OCI-LY7 (cell line): ENCODE measurements at regions not wholly inside any gene's neighbourhood (a gene's known extent, or its start where the extent isn't known, plus 50 kb on each side); places are given as distances from the start of the nearest gene placed in this dataset.

Experiments
- BruUV-seq: library from RNA; stranded (reverse); fragments of 400-500 nt; replicated peaks from 2 replicates; lab custom pipeline; 2021; lab: Mats Ljungman, UMichigan
- CTCF ChIA-PET: fragments of 300-600 bp; sonication (Branson Sonifier 250); formaldehyde crosslinking; loops from one replicate; lab custom pipeline; 2022; ENCODE audit warnings: antibody characterized with exemption; ENCODE audit not compliant: unreplicated experiment; lab: Charles Lee
- POLR2A ChIA-PET: fragments of 300-600 bp; sonication (Branson Sonifier 250); formaldehyde crosslinking; loops from one replicate; lab custom pipeline; 2022; ENCODE audit warnings: antibody characterized with exemption; lab: Charles Lee
- DNase-seq: peaks from one replicate; pipeline ENCODE4 v3.0.0-alpha.2; 2015; ENCODE audit warnings: low spot score
- H2AFZ ChIP-seq: fragments of 200-600 bp; sonication (generic), shearing (Covaris generic); 2 replicates; pipeline ENCODE4 v1.6.1; 2014; ENCODE audit warnings: mild to moderate bottlenecking, antibody characterized with exemption, low read length, moderate library complexity
- H3K27ac ChIP-seq: fragments of 200-600 bp; sonication (generic); 2 replicates; pipeline ENCODE4 v1.5.1; 2014; ENCODE audit warnings: mixed run types, low read depth, mild to moderate bottlenecking, moderate library complexity, low read length, inconsistent platforms; ENCODE audit not compliant: poor library complexity, severe bottlenecking
- H3K36me3 ChIP-seq: fragments of 200-600 bp; sonication (generic); 2 replicates; pipeline ENCODE4 v1.6.1; 2014; ENCODE audit warnings: mild to moderate bottlenecking, antibody characterized with exemption, low read length, moderate library complexity, mixed read lengths; ENCODE audit not compliant: insufficient read depth
- H3K4me1 ChIP-seq: fragments of 200-600 bp; sonication (generic); 2 replicates; pipeline ENCODE4 v1.5.1; 2014; ENCODE audit warnings: mild to moderate bottlenecking, low read length; ENCODE audit not compliant: insufficient read depth, poor library complexity, severe bottlenecking
- H3K4me2 ChIP-seq: fragments of 200-600 bp; sonication (generic); 2 replicates; pipeline ENCODE4 v1.6.1; 2014; ENCODE audit warnings: mild to moderate bottlenecking, low read length
- H3K4me3 ChIP-seq: fragments of 200-600 bp; sonication (generic); 2 replicates; pipeline ENCODE4 v1.5.1; 2014; ENCODE audit warnings: mild to moderate bottlenecking, low read depth, low read length; ENCODE audit not compliant: poor library complexity, severe bottlenecking
- H3K79me2 ChIP-seq: fragments of 200-600 bp; sonication (generic); 2 replicates; pipeline ENCODE4 v1.6.1; 2016; ENCODE audit warnings: low read depth, mild to moderate bottlenecking, low read length, moderate library complexity, mixed read lengths; ENCODE audit not compliant: insufficient read depth
- H3K9me2 ChIP-seq: fragments of 200-600 bp; sonication (generic); 2 replicates; pipeline ENCODE4 v1.6.1; 2016; ENCODE audit warnings: mild to moderate bottlenecking, low read length, mixed read lengths; ENCODE audit not compliant: insufficient read depth
- H3K9me3 ChIP-seq: fragments of 200-600 bp; sonication (generic); 2 replicates; pipeline ENCODE4 v1.6.1; 2014; ENCODE audit warnings: mild to moderate bottlenecking, mixed run types, low read length, mixed read lengths
- H4K20me1 ChIP-seq: fragments of 200-600 bp; sonication (generic); 2 replicates; pipeline ENCODE4 v1.6.1; 2014; ENCODE audit warnings: mild to moderate bottlenecking, antibody characterized with exemption, low read length, moderate library complexity, mixed read lengths; ENCODE audit not compliant: insufficient read depth
- EZH2phosphoT487 ChIP-seq: fragments of 200-600 bp; sonication (generic); IDR thresholded peaks from 2 replicates; pipeline ENCODE4 v1.6.1; 2018; ENCODE audit warnings: low read depth, borderline replicate concordance, mild to moderate bottlenecking, mixed run types, antibody characterized with exemption, low read length, moderate library complexity, mixed read lengths
- intact Hi-C: fragments of 100-400 bp; cut with micrococcal nuclease; formaldehyde crosslinking; loops from one replicate; pipeline ENCODE4 v1.10.0; 2022; ENCODE audit not compliant: unreplicated experiment
- TF ChIP-seq, protein P1 (sequence below): fragments of 200-600 bp; sonication (generic); conservative IDR thresholded peaks from 2 replicates; pipeline ENCODE4 v1.5.1; 2014; ENCODE audit warnings: mild to moderate bottlenecking, antibody characterized with exemption, low read length, moderate library complexity, mixed read lengths

- no peak overlapping the region for H3K27ac ChIP-seq
- H3K9me2 ChIP-seq: no peaks in the 10 kb centered on the region
- H3K4me2 ChIP-seq: no peak overlapping the region
- CTCF ChIA-PET: no interaction called here
- no peaks in the 10 kb centered on the region for H3K36me3 ChIP-seq
- no peaks in the 10 kb centered on the region for H3K79me2 ChIP-seq
- POLR2A ChIA-PET: no interaction called here
- DNase-seq: no peak
- H3K4me1 ChIP-seq: no peaks in the 10 kb centered on the region
- TF ChIP-seq EZH2phosphoT487: no peak
- TF ChIP-seq, protein P1, sequence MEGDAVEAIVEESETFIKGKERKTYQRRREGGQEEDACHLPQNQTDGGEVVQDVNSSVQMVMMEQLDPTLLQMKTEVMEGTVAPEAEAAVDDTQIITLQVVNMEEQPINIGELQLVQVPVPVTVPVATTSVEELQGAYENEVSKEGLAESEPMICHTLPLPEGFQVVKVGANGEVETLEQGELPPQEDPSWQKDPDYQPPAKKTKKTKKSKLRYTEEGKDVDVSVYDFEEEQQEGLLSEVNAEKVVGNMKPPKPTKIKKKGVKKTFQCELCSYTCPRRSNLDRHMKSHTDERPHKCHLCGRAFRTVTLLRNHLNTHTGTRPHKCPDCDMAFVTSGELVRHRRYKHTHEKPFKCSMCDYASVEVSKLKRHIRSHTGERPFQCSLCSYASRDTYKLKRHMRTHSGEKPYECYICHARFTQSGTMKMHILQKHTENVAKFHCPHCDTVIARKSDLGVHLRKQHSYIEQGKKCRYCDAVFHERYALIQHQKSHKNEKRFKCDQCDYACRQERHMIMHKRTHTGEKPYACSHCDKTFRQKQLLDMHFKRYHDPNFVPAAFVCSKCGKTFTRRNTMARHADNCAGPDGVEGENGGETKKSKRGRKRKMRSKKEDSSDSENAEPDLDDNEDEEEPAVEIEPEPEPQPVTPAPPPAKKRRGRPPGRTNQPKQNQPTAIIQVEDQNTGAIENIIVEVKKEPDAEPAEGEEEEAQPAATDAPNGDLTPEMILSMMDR: no peak
- intact Hi-C loops: no loop called here
- no TSS peak for BruUV-seq
- no peaks in the 10 kb centered on the region for H3K9me3 ChIP-seq
- no peak overlapping the region for H2AFZ ChIP-seq
- H3K4me3 ChIP-seq: no peak overlapping the region
- H4K20me1 ChIP-seq: no peaks in the 10 kb centered on the region
These were observed 74.8 kb downstream of the TEX13C start for GRCh38 chrX:125394449-125394848.

DNA sequence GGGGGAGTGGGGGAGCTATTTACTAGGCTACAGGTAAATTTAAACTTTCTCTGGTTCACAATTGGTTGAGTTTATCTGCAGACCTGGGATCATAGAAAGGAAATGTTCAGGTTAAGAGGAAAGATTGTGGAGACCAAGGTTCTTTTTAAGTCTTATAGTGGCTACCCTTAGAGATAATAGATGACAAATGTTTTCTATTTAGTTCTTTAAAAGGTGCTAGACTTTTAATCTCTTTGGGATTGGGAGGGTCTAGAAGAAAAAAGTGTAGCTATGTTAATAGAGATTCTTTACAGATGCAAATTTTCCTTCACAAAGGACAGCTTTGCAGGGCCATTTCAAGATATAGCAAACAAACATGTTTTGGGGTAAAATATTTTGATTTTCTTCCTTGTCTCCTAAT, 76.0 kb downstream of the TEX13C start:
- Histone ChIP-seq H3K4me3 (no peak overlapping the region), H3K9me3 (no peaks in the 10 kb centered on the region), H2AFZ (no peak overlapping the region), H3K4me1 (no peaks in the 10 kb centered on the region), H3K36me3 (no peaks in the 10 kb centered on the region), H3K27ac (no peak overlapping the region), H3K4me2 (no peak overlapping the region), H3K9me2 (no peaks in the 10 kb centered on the region), H3K79me2 (no peaks in the 10 kb centered on the region), H4K20me1 (no peaks in the 10 kb centered on the region)
- no peak for DNase-seq
- CTCF ChIA-PET: no interaction called here
- POLR2A ChIA-PET: no interaction called here
- BruUV-seq: no TSS peak
- intact Hi-C loops: no loop called here
- TF ChIP-seq, protein P1: no peak
- no peak for TF ChIP-seq EZH2phosphoT487

GRCh38 chrX:125398959-125399440, 79.3 kb downstream of the TEX13C start:
- no peak overlapping the region for H3K4me3 ChIP-seq
- POLR2A ChIA-PET: no interaction called here
- H3K9me2 ChIP-seq: no peaks in the 10 kb centered on the region
- intact Hi-C loops: no loop called here
- H4K20me1 ChIP-seq: no peaks in the 10 kb centered on the region
- H3K9me3 ChIP-seq: no peaks in the 10 kb centered on the region
- CTCF ChIA-PET: no interaction called here
- no peak overlapping the region for H2AFZ ChIP-seq
- H3K36me3 ChIP-seq: no peaks in the 10 kb centered on the region
- no peaks in the 10 kb centered on the region for H3K4me1 ChIP-seq
- no peak overlapping the region for H3K27ac ChIP-seq
- H3K4me2 ChIP-seq: no peak overlapping the region
- no peak for DNase-seq
- BruUV-seq: no TSS peak
- no peaks in the 10 kb centered on the region for H3K79me2 ChIP-seq
- TF ChIP-seq EZH2phosphoT487: no peak
- TF ChIP-seq, protein P1: no peak
